ENCODE measurements at regions not wholly inside any gene's neighbourhood (a gene's known extent, or its start where the extent isn't known, plus 50 kb on each side); places are given as distances from the start of the nearest gene placed in this dataset.

- TF ChIP-seq CTCF (conservative IDR thresholded peaks at IDR 0.05; ENCODE audit: low read depth, low read length): no peak
- H3K27ac ChIP-seq: no peak overlapping the region
- no peaks in the 10 kb centered on the region for H4K20me1 ChIP-seq (ENCODE audit: insufficient read depth)
Observed at GRCh38 chr21:15171546-15171945, 106.7 kb upstream of the NRIP1 start.

GRCh38 chr21:15172963-15173362 lies 108.2 kb upstream of the NRIP1 start:
- no peak overlapping the region for H3K4me2 ChIP-seq
- H3K27ac ChIP-seq: no peak overlapping the region
- no peaks in the 10 kb centered on the region for H3K4me1 ChIP-seq (ENCODE audit: low read depth, poor library complexity, severe bottlenecking)
- no peaks in the 10 kb centered on the region for H3K36me3 ChIP-seq (ENCODE audit: insufficient read depth)
- no peak overlapping the region for H3K9ac ChIP-seq
- no peaks in the 10 kb centered on the region for H4K20me1 ChIP-seq (ENCODE audit: insufficient read depth)
- H2AFZ ChIP-seq (ENCODE audit: low read depth): no peak overlapping the region
- H3K79me2 ChIP-seq (ENCODE audit: insufficient read depth, low read depth): no peaks in the 10 kb centered on the region
- no peaks in the 10 kb centered on the region for H3K27me3 ChIP-seq (ENCODE audit: insufficient read depth, low read depth)
- no peak for TF ChIP-seq CTCF (conservative IDR thresholded peaks at IDR 0.05; ENCODE audit: low read depth, low read length)
- H3K4me3 ChIP-seq (IDR thresholded peaks at IDR 0.05; ENCODE audit: insufficient read depth, low read depth, low read length): no peak overlapping the region

More at GRCh38 chr21:15171546-15171945, 106.7 kb upstream of the NRIP1 start:
- Histone ChIP-seq H3K27me3 (ENCODE audit: insufficient read depth, low read depth) (no peaks in the 10 kb centered on the region), H3K4me3 (IDR thresholded peaks at IDR 0.05; ENCODE audit: insufficient read depth, low read depth, low read length) (no peak overlapping the region), H3K4me1 (ENCODE audit: low read depth, poor library complexity, severe bottlenecking) (no peaks in the 10 kb centered on the region), H3K4me2 (no peak overlapping the region), H2AFZ (ENCODE audit: low read depth) (no peak overlapping the region), H3K36me3 (ENCODE audit: insufficient read depth) (no peaks in the 10 kb centered on the region), H3K79me2 (ENCODE audit: insufficient read depth, low read depth) (no peaks in the 10 kb centered on the region), H3K9ac (no peak overlapping the region)

- Histone ChIP-seq H3K79me2 (ENCODE audit: insufficient read depth, low read depth) (no peaks in the 10 kb centered on the region), H3K9ac (no peak overlapping the region), H4K20me1 (ENCODE audit: insufficient read depth) (no peaks in the 10 kb centered on the region), H3K27ac (no peak overlapping the region), H3K36me3 (ENCODE audit: insufficient read depth) (no peaks in the 10 kb centered on the region), H2AFZ (ENCODE audit: low read depth) (no peak overlapping the region), H3K4me2 (no peak overlapping the region), H3K27me3 (ENCODE audit: insufficient read depth, low read depth) (no peaks in the 10 kb centered on the region), H3K4me1 (ENCODE audit: low read depth, poor library complexity, severe bottlenecking) (no peaks in the 10 kb centered on the region), H3K4me3 (IDR thresholded peaks at IDR 0.05; ENCODE audit: insufficient read depth, low read depth, low read length) (no peak overlapping the region)
- TF ChIP-seq CTCF (conservative IDR thresholded peaks at IDR 0.05; ENCODE audit: low read depth, low read length): no peak
Observed at GRCh38 chr21:15174923-15175322, 110.1 kb upstream of the NRIP1 start.

GRCh38 chr21:15182731-15183130 lies 117.9 kb upstream of the NRIP1 start:
- Histone ChIP-seq H3K27me3 (ENCODE audit: insufficient read depth, low read depth) (no peaks in the 10 kb centered on the region), H2AFZ (ENCODE audit: low read depth) (no peak overlapping the region), H3K27ac (no peak overlapping the region), H3K4me1 (ENCODE audit: low read depth, poor library complexity, severe bottlenecking) (no peaks in the 10 kb centered on the region), H3K4me3 (IDR thresholded peaks at IDR 0.05; ENCODE audit: insufficient read depth, low read depth, low read length) (no peak overlapping the region), H4K20me1 (ENCODE audit: insufficient read depth) (no peaks in the 10 kb centered on the region), H3K9ac (no peak overlapping the region), H3K79me2 (ENCODE audit: insufficient read depth, low read depth) (no peaks in the 10 kb centered on the region), H3K36me3 (ENCODE audit: insufficient read depth) (no peaks in the 10 kb centered on the region), H3K4me2 (no peak overlapping the region)
- no peak for TF ChIP-seq CTCF (conservative IDR thresholded peaks at IDR 0.05; ENCODE audit: low read depth, low read length)

Data from KMS-11 (cell line).